NCI-H226 (cell line): ENCODE measurements at regions not wholly inside any gene's neighbourhood (a gene's known extent, or its start where the extent isn't known, plus 50 kb on each side); places are given as distances from the start of the nearest gene placed in this dataset.
"Not testable (repeated sequence)": the region's sequence is repeated elsewhere in the genome, so short reads cannot be mapped to it uniquely, and the experiment has no call there.

Experiments used
- DNase-seq: peaks from one replicate; pipeline ENCODE4 v3.0.0-alpha.2; 2015

GRCh38 chr22:22168941-22169867 is 75.4 kb upstream of the VPREB1 start:
- no peak for DNase-seq

GRCh38 chr22:22168190-22168940 is 76.2 kb upstream of the VPREB1 start:
- DNase-seq = no peak

- DNase-seq = no peak
Measured at GRCh38 chr22:22167791-22168189, 76.8 kb upstream of the VPREB1 start.

- DNase-seq = no peak
Measured at GRCh38 chr22:22166941-22167713, 77.5 kb upstream of the VPREB1 start.

GRCh38 chr22:22165936-22166710 is 78.5 kb upstream of the VPREB1 start:
- DNase-seq = no peak

GRCh38 chr22:22164541-22165272 is 79.9 kb upstream of the VPREB1 start:
- no peak for DNase-seq

GRCh38 chr22:22161924-22162851 is 82.4 kb upstream of the VPREB1 start:
- no peak for DNase-seq

GRCh38 chr22:22160768-22161167 is 83.8 kb upstream of the VPREB1 start:
- not testable (repeated sequence) for DNase-seq

- DNase-seq = no peak
Measured at GRCh38 chr22:22159384-22159783, 85.2 kb upstream of the VPREB1 start.

- no peak for DNase-seq
Measured at GRCh38 chr22:22158965-22159364, 85.6 kb upstream of the VPREB1 start.

GRCh38 chr22:22158207-22158816 is 86.3 kb upstream of the VPREB1 start:
- no peak for DNase-seq

GRCh38 chr22:22157348-22157725 is 87.2 kb upstream of the VPREB1 start:
- DNase-seq = no peak

GRCh38 chr22:22156716-22157347 is 87.8 kb upstream of the VPREB1 start:
- no peak for DNase-seq

- no peak for DNase-seq
Measured at GRCh38 chr22:22156348-22156715, 88.3 kb upstream of the VPREB1 start.

GRCh38 chr22:22155607-22156006 is 89.0 kb upstream of the VPREB1 start:
- no peak for DNase-seq

GRCh38 chr22:22155146-22155545 is 89.4 kb upstream of the VPREB1 start:
- no peak for DNase-seq

GRCh38 chr22:22154040-22154439 is 90.5 kb upstream of the VPREB1 start:
- DNase-seq = no peak

- no peak for DNase-seq
Measured at GRCh38 chr22:22151308-22151707, 93.3 kb upstream of the VPREB1 start.

GRCh38 chr22:22150457-22150856 is 94.1 kb upstream of the VPREB1 start:
- no peak for DNase-seq

- DNase-seq = no peak
Measured at GRCh38 chr22:22148905-22149304, 95.7 kb upstream of the VPREB1 start.
